IPS DF 6.9 (cell line): ENCODE measurements at regions not wholly inside any gene's neighbourhood (a gene's known extent, or its start where the extent isn't known, plus 50 kb on each side); places are given as distances from the start of the nearest gene placed in this dataset.

Source experiments
- DNase-seq: peaks from one replicate; pipeline ENCODE4 v3.0.0-alpha.2; 2013; ENCODE audit warnings: low read depth, low spot score
- H3K27ac ChIP-seq: one replicate; pipeline ENCODE4 v1.5.1; 2013; ENCODE audit warnings: low read length, control low read depth
- H3K27me3 ChIP-seq: 2 replicates; pipeline ENCODE4 v1.6.1; 2013; ENCODE audit warnings: mild to moderate bottlenecking, low read length; ENCODE audit not compliant: control insufficient read depth, insufficient read depth
- H3K36me3 ChIP-seq: 2 replicates; pipeline ENCODE4 v1.6.1; 2013; ENCODE audit warnings: low read length; ENCODE audit not compliant: control insufficient read depth, insufficient read depth
- H3K4me1 ChIP-seq: 2 replicates; pipeline ENCODE4 v1.6.1; 2013; ENCODE audit warnings: low read length; ENCODE audit not compliant: control insufficient read depth, insufficient read depth
- H3K4me3 ChIP-seq: 2 replicates; pipeline ENCODE4 v1.5.1; 2013; ENCODE audit warnings: mild to moderate bottlenecking, low read length
- H3K9me3 ChIP-seq: 2 replicates; pipeline ENCODE4 v1.6.1; 2013; ENCODE audit warnings: low read length, inconsistent platforms; ENCODE audit not compliant: control insufficient read depth, insufficient read depth
- WGBS: extraction: QIAGEN DNeasy Blood & Tissue Kit; methylation state at CpG from one replicate; pipeline ENCODE4 v1.1.7; 2013; ENCODE audit warnings: mixed read lengths, missing lambda C conversion rate; ENCODE audit not compliant: insufficient read length, insufficient coverage; 5-methylcytosine and 5-hydroxymethylcytosine counted together

DNA sequence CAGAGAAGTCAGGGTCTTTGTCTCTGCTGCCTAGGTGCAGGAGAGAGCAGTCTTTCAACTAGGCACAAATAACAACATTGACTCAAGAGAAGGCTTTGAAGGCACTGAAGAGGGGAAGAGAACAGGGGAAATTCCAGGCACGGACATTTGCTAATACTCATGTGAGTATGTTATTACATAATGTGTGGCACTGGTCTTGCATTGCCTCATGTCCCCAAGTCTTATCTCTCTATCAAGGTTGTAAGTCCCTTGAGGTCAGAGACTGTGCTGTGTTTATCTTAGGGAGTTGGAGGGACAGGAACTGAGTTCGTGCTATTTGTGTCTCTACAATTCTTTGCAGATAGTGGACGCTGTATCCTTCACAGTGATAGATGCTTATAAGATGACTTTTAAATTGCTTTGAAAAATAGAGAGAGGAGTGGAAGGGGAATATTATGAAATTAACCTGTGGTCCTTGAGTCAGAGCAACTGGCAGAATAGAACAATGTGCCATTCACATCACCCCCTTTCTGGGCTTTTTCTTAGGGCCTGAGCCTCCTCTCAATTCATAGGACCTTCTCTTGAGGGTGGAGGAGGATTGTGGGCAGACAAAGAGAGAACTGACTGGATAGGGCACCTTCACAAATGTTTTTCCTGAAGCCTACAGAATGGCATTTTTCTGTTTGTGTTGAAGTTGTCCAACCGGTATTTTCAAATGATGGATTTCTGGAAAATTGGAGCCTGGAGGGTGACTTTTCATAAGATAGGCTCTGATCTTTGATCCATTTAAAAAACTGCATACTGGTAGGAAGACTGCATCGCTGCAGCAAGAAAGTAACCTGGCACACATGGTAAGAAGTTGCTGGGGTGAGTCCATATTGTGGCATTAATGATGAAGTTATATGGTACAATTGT is 96.6 kb upstream of the CXCR4 start:
- Histone ChIP-seq H3K36me3 (no peaks in the 10 kb centered on the region), H3K27me3 (no peaks in the 10 kb centered on the region), H3K27ac (no peak overlapping the region), H3K9me3 (no peaks in the 10 kb centered on the region), H3K4me1 (no peaks in the 10 kb centered on the region), H3K4me3 (no peak overlapping the region)
- no peak for DNase-seq
- WGBS = no CpG with 5 or more reads among the region's 5 CpGs

DNA sequence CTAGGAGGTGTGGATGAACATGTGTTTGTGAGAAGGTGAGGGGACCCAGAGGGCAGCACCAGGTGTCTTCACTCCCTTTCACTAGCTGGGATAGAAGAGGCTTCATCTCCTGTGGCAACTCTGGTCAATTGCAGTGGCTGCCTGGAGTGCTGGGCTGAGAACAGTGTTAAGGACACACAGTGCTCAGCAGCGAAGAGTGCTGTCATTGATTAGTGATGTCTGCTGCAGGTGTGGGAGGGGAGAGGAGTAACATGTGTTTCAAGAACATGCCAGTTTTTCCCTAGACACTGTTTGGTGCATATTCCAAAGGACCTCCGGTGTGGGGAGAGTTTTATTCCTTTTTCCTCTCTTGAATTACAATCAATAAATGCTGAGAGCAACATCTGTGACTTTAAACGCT is 95.9 kb upstream of the CXCR4 start:
- no peaks in the 10 kb centered on the region for H3K4me1 ChIP-seq
- H3K27me3 ChIP-seq = no peaks in the 10 kb centered on the region
- H3K36me3 ChIP-seq = no peaks in the 10 kb centered on the region
- no peak overlapping the region for H3K27ac ChIP-seq
- no peak overlapping the region for H3K4me3 ChIP-seq
- no CpG with 5 or more reads among the region's 3 CpGs for WGBS
- no peaks in the 10 kb centered on the region for H3K9me3 ChIP-seq
- DNase-seq = no peak

DNA sequence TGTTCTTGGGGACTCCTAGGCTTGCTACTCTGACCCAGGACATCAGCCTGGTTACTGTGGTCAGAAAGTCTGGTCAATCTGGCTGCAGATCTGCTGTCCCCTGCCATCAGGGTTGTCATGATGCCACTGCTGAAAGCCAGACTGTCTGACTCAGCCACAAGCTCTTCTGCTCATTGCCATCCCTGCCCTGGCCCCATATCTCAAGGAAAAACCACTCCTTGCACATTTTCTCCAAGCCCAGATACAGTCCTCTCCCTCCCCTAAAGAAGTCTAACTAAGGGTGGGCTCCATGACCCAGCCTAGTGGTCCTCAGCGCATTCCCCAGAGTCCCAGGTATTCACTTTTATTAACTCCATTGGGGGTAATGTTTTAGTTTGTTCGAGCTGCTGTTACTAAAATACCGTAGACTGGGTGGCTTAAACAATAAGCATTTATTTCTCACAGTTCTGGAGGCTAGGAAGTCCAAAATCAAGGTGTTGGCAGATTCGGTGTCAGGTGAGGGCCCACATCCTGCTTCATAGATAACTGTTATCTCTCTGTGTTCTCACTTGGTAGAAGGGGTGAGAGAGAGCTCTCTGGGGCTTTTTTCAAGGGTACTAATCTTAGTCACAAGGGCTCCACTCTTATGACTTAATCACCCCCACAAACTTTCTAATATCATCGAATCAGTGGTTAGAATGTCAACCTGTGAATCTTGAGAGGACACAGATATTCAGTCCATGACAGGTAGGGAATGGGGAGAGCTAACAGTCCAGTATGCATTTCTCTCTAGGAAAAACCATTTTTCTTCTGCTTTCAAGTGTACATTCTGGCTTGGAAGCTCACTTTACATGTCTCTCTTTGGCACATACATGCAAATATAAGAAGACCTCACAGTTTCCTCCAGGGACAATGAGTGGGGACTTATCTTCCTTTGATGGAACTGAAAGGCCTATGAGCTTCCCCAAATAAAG is 94.8 kb upstream of the CXCR4 start:
- H3K27ac ChIP-seq = no peak overlapping the region
- no peaks in the 10 kb centered on the region for H3K36me3 ChIP-seq
- H3K27me3 ChIP-seq = no peaks in the 10 kb centered on the region
- no peaks in the 10 kb centered on the region for H3K9me3 ChIP-seq
- H3K4me1 ChIP-seq = no peaks in the 10 kb centered on the region
- WGBS = no CpG with 5 or more reads among the region's 5 CpGs
- H3K4me3 ChIP-seq = no peak overlapping the region
- DNase-seq = no peak

DNA sequence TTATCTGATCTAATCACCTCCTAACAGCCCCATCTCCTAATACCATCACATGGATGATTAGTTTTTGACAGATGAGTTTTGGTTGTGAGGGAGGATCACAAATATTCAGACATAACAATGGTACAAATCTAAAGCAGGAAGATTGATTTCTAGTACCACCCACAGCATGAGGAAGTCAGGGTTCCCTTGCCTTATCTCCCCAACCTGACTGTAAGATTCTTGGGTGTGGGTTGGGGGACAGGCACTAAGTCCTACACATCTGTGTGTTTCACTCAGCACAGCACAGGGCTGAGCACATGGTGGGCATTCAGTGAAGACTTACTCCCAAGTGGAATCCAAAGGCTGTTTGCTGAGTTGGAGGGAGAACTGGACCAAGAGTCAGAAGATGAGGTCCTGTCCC is 93.8 kb upstream of the CXCR4 start:
- H3K4me3 ChIP-seq = no peak overlapping the region
- H3K9me3 ChIP-seq = no peaks in the 10 kb centered on the region
- no peaks in the 10 kb centered on the region for H3K27me3 ChIP-seq
- no peaks in the 10 kb centered on the region for H3K36me3 ChIP-seq
- no peak overlapping the region for H3K27ac ChIP-seq
- no peak for DNase-seq
- H3K4me1 ChIP-seq = no peaks in the 10 kb centered on the region

DNA sequence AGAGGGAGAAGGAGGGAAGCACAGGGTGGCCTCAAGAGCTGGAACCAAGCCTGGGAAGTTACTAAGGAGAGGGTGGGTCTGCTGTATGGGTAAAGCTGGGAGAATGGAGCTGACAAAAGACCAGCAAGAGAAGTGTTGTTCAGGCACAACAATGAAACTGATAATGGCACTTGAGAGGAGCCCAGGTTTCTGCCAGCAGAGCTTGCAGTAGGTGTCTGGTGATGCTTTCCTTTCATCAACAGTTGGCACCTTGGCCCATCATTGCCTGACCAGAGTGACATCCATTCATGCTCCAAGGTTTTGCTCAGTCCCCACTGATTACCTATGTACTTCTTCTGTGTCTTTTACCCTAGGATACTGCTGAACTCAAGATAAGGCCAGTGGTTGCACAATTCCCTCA is 92.9 kb upstream of the CXCR4 start:
- no peak for DNase-seq
- no peak overlapping the region for H3K4me3 ChIP-seq
- H3K27ac ChIP-seq = no peak overlapping the region
- H3K9me3 ChIP-seq = no peaks in the 10 kb centered on the region
- no peaks in the 10 kb centered on the region for H3K27me3 ChIP-seq
- no peaks in the 10 kb centered on the region for H3K36me3 ChIP-seq
- H3K4me1 ChIP-seq = no peaks in the 10 kb centered on the region

DNA sequence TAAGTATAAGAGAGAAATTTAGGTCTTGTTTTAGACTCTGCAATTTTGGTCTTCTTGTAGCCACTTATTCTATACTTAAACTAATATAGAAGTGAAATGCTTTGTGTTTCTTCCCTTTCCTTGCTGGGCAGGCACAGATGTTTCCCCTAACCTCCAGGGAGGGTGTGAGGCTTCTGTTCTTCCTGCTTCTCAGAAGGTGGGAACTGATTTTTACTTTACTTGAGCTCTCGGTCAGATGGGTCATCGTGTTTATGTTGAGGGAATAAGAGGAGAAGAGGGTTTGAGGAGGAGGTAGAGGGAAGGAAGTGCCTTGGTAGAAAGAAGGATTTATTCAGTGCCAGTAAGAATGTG is 92.5 kb upstream of the CXCR4 start:
- H3K4me1 ChIP-seq = no peaks in the 10 kb centered on the region
- no peaks in the 10 kb centered on the region for H3K36me3 ChIP-seq
- no peaks in the 10 kb centered on the region for H3K27me3 ChIP-seq
- no peak overlapping the region for H3K4me3 ChIP-seq
- DNase-seq = no peak
- H3K27ac ChIP-seq = no peak overlapping the region
- no peaks in the 10 kb centered on the region for H3K9me3 ChIP-seq
- 100% methylated on average over 2 of the region's 2 CpGs for WGBS

DNA sequence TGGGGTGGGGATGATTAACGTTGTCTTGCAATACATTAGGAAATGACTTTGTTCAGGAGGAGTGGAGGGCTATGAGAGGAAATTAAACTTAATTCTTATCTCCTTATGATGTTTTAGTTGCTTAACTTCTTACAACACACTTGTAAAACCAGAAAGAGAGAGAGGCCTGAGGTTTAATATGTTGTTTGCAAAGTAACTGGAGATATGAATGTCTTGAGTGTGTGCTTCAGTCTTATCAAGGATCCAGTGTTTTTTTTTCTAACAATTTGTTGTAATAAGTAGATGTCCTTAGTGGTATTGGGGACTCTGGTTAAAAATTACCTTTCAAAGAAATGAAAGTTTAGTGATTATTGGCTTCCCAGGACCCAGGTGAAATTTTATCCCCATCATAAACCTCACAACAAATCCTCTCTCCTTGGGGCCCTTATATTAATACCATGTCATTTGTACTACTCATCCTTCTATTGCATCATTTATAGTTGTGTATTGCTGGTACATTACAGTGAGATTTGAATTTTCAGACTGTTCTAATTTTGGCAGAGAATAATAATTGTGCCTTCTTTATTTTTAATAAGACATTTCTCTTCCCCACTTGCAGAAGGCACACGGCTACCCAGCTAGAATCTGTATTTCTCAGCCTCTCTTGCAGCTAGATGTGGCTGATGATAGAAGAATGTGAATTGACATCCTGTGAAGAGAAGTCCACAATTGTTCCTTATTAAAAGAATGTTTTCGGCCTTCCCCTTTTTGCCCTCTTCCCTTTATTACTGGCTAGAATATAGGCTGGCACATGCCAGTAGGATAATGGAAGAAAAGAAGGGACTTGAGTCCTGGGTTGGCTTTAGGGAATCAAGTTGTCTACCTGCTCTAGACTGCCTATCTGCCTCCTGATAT is 91.9 kb upstream of the CXCR4 start:
- no peak overlapping the region for H3K27ac ChIP-seq
- H3K36me3 ChIP-seq = no peaks in the 10 kb centered on the region
- no peaks in the 10 kb centered on the region for H3K4me1 ChIP-seq
- H3K4me3 ChIP-seq = no peak overlapping the region
- no CpG with 5 or more reads among the region's 3 CpGs for WGBS
- H3K9me3 ChIP-seq = no peaks in the 10 kb centered on the region
- DNase-seq = no peak
- no peaks in the 10 kb centered on the region for H3K27me3 ChIP-seq

DNA sequence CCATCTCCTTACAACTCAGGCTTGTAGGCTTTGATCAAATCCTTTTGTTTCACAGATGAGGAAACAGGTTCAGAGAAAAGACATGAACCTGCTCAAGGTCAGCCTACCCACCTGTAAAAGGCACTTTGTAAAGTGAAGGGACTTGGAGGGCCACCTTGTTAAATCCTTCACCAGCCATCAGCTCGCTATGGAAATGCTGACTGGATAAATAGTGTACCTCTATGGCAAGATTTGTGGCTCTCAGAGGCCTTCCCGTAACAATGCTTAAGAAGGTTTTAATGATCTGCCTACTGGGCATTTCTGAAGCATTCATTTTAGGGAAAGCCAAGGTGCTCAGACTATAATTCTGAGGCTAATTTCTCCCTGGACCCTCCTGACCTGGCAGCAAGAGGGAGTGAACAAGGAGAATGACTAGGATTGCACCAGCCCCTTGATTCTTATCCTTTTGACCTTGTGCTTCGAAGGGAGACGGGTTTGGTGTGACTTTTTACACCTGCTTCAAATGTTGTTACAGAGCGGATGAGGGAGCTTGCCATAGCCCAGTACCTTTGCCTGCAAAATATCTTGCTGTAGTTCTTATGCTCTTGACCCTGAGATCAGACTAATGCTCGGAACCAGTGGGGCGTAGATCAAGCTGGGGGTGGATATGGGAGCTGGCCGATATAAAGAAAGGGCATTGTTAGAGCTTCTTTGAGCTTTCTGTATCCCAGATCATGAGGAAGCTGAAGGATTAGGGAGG is 90.9 kb upstream of the CXCR4 start:
- Histone ChIP-seq H3K27ac (no peak overlapping the region), H3K27me3 (no peaks in the 10 kb centered on the region), H3K36me3 (no peaks in the 10 kb centered on the region), H3K4me1 (no peaks in the 10 kb centered on the region), H3K4me3 (no peak overlapping the region), H3K9me3 (no peaks in the 10 kb centered on the region)
- no peak for DNase-seq
- no CpG with 5 or more reads among the region's 8 CpGs for WGBS

DNA sequence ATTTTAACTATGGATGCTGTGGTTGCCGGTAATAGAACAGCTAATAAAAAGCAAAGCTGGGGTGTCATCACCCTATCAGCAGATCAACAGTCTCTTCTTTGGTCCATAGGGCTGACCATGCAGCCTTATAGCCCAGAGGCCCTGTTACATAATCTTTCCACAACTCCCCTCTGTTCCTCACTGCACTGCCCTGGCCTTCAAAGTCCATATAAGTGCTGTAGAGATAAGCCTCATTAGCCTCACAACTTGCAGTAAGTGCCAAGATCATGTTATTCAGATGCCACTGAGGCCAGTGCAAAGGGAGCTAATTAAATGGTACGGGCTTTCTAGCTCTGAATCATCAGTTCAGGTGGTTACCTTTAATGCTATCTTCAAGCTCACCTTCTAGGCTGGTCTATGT is 89.7 kb upstream of the CXCR4 start:
- no CpG with 5 or more reads among the region's 2 CpGs for WGBS

More for the DNA sequence above, 89.7 kb upstream of the CXCR4 start:
- DNase-seq = no peak
- H3K4me1 ChIP-seq = no peaks in the 10 kb centered on the region
- no peaks in the 10 kb centered on the region for H3K27me3 ChIP-seq
- H3K27ac ChIP-seq = no peak overlapping the region
- no peaks in the 10 kb centered on the region for H3K36me3 ChIP-seq
- no peaks in the 10 kb centered on the region for H3K9me3 ChIP-seq
- H3K4me3 ChIP-seq = no peak overlapping the region
